GM12873 (cell line): ENCODE measurements at regions not wholly inside any gene's neighbourhood (a gene's known extent, or its start where the extent isn't known, plus 50 kb on each side); places are given as distances from the start of the nearest gene placed in this dataset.

Experiments
- TF ChIP-seq, protein P1 (sequence below): IDR thresholded peaks from 2 replicates; pipeline ENCODE4 v1.5.1; 2012; ENCODE audit warnings: low read depth, mild to moderate bottlenecking, moderate library complexity, low read length, control low read depth; ENCODE audit not compliant: insufficient read depth; ENCODE audit errors: missing control alignments

DNA sequence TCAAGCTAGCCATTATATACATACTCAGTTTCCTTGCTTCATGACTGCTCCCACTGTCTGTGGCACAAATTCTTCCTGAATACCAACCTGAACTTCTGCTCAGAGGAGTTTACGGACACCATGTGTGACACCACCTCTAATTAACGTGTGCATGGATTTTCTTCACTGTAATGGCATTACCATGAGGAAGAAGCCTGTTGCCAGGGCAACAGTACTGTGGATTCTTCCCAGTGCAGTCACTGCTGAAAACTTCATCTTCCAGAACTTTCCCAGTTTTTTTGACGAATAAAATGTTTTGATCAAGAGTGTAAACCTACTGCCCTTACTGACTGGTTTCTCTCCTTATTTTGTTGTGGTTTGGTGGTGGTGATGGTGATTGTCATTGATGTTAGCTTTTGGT, 444.3 kb upstream of the NRSN1 start:
- TF ChIP-seq, protein P1, sequence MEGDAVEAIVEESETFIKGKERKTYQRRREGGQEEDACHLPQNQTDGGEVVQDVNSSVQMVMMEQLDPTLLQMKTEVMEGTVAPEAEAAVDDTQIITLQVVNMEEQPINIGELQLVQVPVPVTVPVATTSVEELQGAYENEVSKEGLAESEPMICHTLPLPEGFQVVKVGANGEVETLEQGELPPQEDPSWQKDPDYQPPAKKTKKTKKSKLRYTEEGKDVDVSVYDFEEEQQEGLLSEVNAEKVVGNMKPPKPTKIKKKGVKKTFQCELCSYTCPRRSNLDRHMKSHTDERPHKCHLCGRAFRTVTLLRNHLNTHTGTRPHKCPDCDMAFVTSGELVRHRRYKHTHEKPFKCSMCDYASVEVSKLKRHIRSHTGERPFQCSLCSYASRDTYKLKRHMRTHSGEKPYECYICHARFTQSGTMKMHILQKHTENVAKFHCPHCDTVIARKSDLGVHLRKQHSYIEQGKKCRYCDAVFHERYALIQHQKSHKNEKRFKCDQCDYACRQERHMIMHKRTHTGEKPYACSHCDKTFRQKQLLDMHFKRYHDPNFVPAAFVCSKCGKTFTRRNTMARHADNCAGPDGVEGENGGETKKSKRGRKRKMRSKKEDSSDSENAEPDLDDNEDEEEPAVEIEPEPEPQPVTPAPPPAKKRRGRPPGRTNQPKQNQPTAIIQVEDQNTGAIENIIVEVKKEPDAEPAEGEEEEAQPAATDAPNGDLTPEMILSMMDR, result no peak

DNA sequence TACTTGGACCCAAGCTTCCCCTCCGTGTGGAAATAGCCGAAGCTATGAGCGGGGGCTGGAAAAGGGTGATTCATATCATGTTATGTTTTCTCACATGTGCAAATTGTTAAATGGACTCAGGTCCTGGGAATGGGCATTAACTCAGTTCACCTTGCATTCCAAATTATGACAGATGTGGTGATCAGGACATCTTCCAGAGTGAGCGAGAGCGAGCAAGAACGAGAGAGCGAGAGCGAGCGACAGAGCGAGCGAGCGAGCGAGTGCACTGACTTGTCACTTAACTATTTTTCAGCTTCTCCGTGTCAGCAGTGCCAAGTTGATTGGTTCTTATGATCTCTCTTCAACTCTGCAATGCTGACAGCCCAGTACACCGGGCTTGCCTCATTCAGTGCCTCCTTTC, 437.4 kb upstream of the NRSN1 start:
- TF ChIP-seq, protein P1, result no peak

DNA sequence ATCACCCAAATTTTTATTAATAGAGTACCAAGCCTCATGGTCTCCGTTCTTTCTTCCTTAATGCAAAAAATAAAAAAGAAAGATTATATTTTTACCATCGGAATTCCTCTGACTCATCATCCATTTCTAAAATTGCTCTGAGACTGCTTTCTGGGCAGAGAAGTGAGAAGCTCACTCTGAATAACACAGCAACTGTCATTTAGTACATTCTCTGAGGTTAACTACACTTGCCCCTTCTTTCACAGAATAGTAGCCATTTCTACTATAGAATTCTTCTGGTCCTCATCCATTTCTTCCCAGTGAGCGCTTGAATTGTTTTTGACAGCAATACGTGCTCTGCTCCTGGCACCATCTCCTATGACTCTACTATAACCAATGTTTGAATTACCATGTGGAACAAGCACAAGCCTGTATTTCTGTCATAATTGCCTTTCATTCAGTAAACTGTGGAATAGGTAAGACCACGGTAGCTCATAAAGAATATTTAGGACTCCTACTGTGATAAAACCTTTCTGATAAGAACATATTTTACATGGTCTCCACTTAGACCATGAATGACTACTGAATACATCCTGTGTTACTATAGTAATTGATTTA, 435.5 kb upstream of the NRSN1 start:
- TF ChIP-seq, protein P1, result no peak

DNA sequence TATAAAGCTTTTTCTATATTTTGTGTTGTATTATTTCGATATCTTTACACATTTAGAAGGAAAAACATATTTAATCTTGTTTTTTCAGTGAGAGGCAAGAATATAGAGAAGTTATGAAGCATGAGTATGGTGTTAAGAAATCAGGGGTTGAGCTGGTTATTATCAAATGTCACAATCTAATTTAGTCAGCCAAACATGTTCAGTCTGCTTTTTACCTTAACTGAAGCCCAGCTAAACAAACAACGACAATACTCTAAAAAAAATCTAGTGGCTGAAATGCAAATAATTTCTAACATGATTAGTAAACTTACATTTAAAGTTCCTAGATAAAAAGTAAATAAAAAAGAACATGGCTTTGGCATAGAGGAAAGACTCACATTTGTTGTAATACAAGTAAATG, 433.8 kb upstream of the NRSN1 start:
- TF ChIP-seq, protein P1, result no peak

DNA sequence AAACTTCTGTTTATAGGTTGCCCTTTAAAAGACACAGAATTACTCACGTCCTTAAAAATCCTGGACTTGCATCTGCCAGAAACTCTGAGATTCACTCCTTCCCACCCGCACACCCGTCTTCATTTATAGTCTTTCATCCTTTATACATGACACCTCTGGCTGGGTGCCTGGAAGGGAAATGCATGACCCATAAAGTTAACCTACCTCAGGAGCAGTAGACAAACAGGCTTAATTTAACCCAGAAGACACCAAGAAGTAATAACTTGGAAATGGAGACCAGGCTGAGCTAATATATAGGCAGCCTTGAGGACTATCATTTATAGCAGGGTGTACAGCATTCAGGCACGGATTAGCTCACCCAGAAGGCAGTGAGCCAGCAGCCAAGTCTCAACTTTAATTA, 429.0 kb upstream of the NRSN1 start:
- TF ChIP-seq, protein P1, result no peak

DNA sequence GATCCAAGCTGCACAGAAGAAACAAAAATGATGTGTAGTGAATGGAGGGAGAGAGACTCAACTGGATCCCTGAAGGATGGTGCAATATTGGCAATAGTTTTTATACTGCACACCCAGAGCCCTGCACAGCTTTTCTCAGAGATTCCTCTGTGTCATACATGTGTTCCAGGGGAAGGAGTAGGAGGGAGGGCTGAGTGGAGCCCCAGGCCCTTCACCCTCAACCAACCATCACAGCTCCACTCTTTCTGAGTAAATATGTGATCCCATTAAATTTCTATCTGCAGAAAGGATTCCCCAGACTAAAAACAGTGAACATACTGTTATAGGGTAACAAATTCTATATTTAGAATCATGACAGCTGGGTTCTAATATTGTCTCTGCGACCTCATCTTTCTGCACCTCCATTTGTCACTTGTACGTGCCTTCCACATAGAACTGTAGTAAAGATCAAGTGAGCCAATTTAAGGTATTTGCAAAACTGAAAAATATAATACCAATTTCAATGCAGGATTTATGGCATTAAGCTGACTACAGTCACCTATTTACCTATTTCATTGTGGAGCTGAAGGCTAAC, 421.4 kb upstream of the NRSN1 start:
- TF ChIP-seq, protein P1, result no peak

DNA sequence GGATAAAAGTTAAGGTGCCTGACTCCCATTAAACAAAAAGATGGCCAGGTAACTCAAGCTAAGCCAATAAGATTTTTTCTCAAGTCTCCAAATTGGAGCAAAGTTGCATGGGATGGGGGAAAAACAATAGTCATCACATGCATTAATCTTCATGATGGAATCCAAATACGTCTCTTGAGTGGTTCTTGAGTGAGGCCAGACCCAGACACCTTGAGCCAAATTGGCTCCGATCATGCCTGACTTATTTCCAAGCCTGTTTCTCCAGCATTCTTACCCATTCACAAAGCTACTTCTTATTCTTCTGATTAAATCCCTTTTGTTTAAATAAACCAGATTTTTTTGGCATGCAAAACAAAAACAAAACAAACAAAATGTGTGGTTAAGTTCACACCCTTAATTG, 420.3 kb upstream of the NRSN1 start:
- TF ChIP-seq, protein P1, result no peak
